HL-60 (cell line): ENCODE measurements at regions not wholly inside any gene's neighbourhood (a gene's known extent, or its start where the extent isn't known, plus 50 kb on each side); places are given as distances from the start of the nearest gene placed in this dataset.

Source experiments
- GABPA ChIP-seq: IDR thresholded peaks from 2 replicates; pipeline ENCODE4 v1.6.1; 2012; ENCODE audit warnings: low read depth
- POLR2AphosphoS5 ChIP-seq: IDR thresholded peaks from 2 replicates; pipeline ENCODE4 v1.6.1; 2012; ENCODE audit warnings: low read depth
- SPI1 ChIP-seq: IDR thresholded peaks from 2 replicates; pipeline ENCODE4 v1.6.1; 2012; ENCODE audit warnings: low read depth, mild to moderate bottlenecking, borderline replicate concordance
- TF ChIP-seq, protein P1 (sequence below): IDR thresholded peaks from one replicate; pipeline ENCODE4 v1.5.1; 2011; ENCODE audit warnings: low read length, control low read depth, inconsistent platforms; ENCODE audit not compliant: insufficient read depth
- TF ChIP-seq, protein P2 (sequence below): IDR thresholded peaks from 2 replicates; pipeline ENCODE4 v1.6.1; 2012; ENCODE audit warnings: low read depth; ENCODE audit not compliant: insufficient replicate concordance

DNA sequence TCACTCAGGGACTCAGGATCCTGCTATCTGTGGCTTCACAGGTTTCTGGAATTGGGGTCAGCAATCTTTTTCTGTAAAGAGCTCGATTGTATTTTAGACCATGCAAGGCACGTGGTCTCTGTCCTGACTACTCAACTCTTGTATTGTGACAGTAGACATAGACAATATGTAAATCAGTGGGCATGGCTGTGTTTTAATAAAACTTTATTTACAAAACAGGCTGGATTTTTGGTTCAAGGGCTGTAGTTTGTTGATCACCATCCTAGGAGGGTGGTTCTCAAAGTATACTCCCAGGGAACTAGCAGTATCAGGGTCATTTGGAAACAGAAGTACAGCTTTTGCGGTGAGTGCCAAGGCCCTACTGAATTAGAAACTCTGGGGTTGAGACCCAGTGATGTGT, 108.2 kb upstream of the CRHR1 start:
- TF ChIP-seq, protein P1, sequence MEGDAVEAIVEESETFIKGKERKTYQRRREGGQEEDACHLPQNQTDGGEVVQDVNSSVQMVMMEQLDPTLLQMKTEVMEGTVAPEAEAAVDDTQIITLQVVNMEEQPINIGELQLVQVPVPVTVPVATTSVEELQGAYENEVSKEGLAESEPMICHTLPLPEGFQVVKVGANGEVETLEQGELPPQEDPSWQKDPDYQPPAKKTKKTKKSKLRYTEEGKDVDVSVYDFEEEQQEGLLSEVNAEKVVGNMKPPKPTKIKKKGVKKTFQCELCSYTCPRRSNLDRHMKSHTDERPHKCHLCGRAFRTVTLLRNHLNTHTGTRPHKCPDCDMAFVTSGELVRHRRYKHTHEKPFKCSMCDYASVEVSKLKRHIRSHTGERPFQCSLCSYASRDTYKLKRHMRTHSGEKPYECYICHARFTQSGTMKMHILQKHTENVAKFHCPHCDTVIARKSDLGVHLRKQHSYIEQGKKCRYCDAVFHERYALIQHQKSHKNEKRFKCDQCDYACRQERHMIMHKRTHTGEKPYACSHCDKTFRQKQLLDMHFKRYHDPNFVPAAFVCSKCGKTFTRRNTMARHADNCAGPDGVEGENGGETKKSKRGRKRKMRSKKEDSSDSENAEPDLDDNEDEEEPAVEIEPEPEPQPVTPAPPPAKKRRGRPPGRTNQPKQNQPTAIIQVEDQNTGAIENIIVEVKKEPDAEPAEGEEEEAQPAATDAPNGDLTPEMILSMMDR, result no peak
- TF ChIP-seq POLR2AphosphoS5, result no peak
- TF ChIP-seq, protein P2, sequence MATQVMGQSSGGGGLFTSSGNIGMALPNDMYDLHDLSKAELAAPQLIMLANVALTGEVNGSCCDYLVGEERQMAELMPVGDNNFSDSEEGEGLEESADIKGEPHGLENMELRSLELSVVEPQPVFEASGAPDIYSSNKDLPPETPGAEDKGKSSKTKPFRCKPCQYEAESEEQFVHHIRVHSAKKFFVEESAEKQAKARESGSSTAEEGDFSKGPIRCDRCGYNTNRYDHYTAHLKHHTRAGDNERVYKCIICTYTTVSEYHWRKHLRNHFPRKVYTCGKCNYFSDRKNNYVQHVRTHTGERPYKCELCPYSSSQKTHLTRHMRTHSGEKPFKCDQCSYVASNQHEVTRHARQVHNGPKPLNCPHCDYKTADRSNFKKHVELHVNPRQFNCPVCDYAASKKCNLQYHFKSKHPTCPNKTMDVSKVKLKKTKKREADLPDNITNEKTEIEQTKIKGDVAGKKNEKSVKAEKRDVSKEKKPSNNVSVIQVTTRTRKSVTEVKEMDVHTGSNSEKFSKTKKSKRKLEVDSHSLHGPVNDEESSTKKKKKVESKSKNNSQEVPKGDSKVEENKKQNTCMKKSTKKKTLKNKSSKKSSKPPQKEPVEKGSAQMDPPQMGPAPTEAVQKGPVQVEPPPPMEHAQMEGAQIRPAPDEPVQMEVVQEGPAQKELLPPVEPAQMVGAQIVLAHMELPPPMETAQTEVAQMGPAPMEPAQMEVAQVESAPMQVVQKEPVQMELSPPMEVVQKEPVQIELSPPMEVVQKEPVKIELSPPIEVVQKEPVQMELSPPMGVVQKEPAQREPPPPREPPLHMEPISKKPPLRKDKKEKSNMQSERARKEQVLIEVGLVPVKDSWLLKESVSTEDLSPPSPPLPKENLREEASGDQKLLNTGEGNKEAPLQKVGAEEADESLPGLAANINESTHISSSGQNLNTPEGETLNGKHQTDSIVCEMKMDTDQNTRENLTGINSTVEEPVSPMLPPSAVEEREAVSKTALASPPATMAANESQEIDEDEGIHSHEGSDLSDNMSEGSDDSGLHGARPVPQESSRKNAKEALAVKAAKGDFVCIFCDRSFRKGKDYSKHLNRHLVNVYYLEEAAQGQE, result no peak
- no peak for TF ChIP-seq GABPA
- no peak for TF ChIP-seq SPI1
